Neural cell (in vitro differentiated cells): ENCODE measurements at regions not wholly inside any gene's neighbourhood (a gene's known extent, or its start where the extent isn't known, plus 50 kb on each side); places are given as distances from the start of the nearest gene placed in this dataset.

Experiments
- CTCF ChIP-seq: fragments of 450-650 bp; IDR thresholded peaks from 2 replicates; pipeline ENCODE4 v1.5.1; 2014; ENCODE audit warnings: antibody characterized with exemption, mild to moderate bottlenecking, moderate library complexity; ENCODE audit not compliant: poor library complexity, severe bottlenecking
- EP300 ChIP-seq: fragments of 450-650 bp; conservative IDR thresholded peaks from 2 replicates; pipeline ENCODE4 v1.6.1; 2014; ENCODE audit warnings: antibody characterized with exemption, mild to moderate bottlenecking, moderate library complexity; ENCODE audit not compliant: poor library complexity, severe bottlenecking
- EZH2 ChIP-seq: fragments of 200-600, 300-800 bp; shearing (Covaris generic), sonication (generic); IDR thresholded peaks from 2 replicates; pipeline ENCODE4 v1.6.1; 2014; ENCODE audit warnings: antibody characterized with exemption, low read length, borderline replicate concordance, mild to moderate bottlenecking; ENCODE audit not compliant: insufficient read depth, poor library complexity, severe bottlenecking
- REST ChIP-seq: IDR thresholded peaks from 2 replicates; pipeline ENCODE4 v1.6.1; 2012; ENCODE audit warnings: borderline replicate concordance
- SMC3 ChIP-seq: fragments of 450-650 bp; conservative IDR thresholded peaks from 2 replicates; pipeline ENCODE4 v1.6.1; 2014; ENCODE audit warnings: antibody characterized with exemption, mild to moderate bottlenecking, moderate library complexity; ENCODE audit not compliant: poor library complexity
- TAF1 ChIP-seq: IDR thresholded peaks from 2 replicates; pipeline ENCODE4 v1.6.1; 2012; ENCODE audit warnings: low read depth

GRCh38 chr21:16492892-16493291, 763.1 kb downstream of the USP25 start:
- TF ChIP-seq CTCF (no peak), EP300 (no peak), SMC3 (no peak), EZH2 (no peak), REST (no peak), TAF1 (no peak)
